ENCODE measurements at regions not wholly inside any gene's neighbourhood (a gene's known extent, or its start where the extent isn't known, plus 50 kb on each side); places are given as distances from the start of the nearest gene placed in this dataset.

- peak; percentile 26 for DNase-seq
These were observed 261.8 kb downstream of the ATP23 start for GRCh38 chr12:58202933-58203718.

GRCh38 chr12:58204071-58204470 is 262.7 kb downstream of the ATP23 start:
- no peak for DNase-seq

- DNase-seq, result no peak
These were observed 265.5 kb downstream of the ATP23 start for GRCh38 chr12:58206876-58207275.

- DNase-seq, result no peak
These were observed 269.8 kb downstream of the ATP23 start for GRCh38 chr12:58211211-58211610.

- DNase-seq, result no peak
These were observed 275.8 kb downstream of the ATP23 start for GRCh38 chr12:58217130-58217529.

- peak; percentile 32 for DNase-seq
These were observed 283.3 kb downstream of the ATP23 start for GRCh38 chr12:58224536-58225105.

GRCh38 chr12:58225203-58225877 is 284.0 kb downstream of the ATP23 start:
- DNase-seq, result no peak

- DNase-seq, result no peak
These were observed 292.5 kb downstream of the ATP23 start for GRCh38 chr12:58233886-58234285.

- no peak for DNase-seq
These were observed 297.0 kb downstream of the ATP23 start for GRCh38 chr12:58238411-58238810.

GRCh38 chr12:58241099-58241498 is 299.7 kb downstream of the ATP23 start:
- no peak for DNase-seq

- DNase-seq, result no peak
These were observed 301.6 kb downstream of the ATP23 start for GRCh38 chr12:58242796-58243630.

GRCh38 chr12:58247633-58248032 is 306.3 kb downstream of the ATP23 start:
- DNase-seq, result no peak

GRCh38 chr12:58248599-58248998 is 307.2 kb downstream of the ATP23 start:
- DNase-seq, result no peak

- no peak for DNase-seq
These were observed 308.2 kb downstream of the ATP23 start for GRCh38 chr12:58249610-58250009.

- DNase-seq, result no peak
These were observed 308.7 kb downstream of the ATP23 start for GRCh38 chr12:58250077-58250476.

- no peak for DNase-seq
These were observed 311.5 kb downstream of the ATP23 start for GRCh38 chr12:58252914-58253313.

GRCh38 chr12:58253663-58254062 is 312.3 kb downstream of the ATP23 start:
- no peak for DNase-seq

- DNase-seq, result no peak
These were observed 313.2 kb downstream of the ATP23 start for GRCh38 chr12:58254463-58255100.

GRCh38 chr12:58262796-58263195 is 321.4 kb downstream of the ATP23 start:
- DNase-seq, result no peak

GRCh38 chr12:58263816-58264215 is 322.4 kb downstream of the ATP23 start:
- no peak for DNase-seq

- peak; percentile 22 for DNase-seq
These were observed 326.7 kb downstream of the ATP23 start for GRCh38 chr12:58268069-58268468.

GRCh38 chr12:58269476-58269875 is 328.1 kb downstream of the ATP23 start:
- no peak for DNase-seq

All from femur (tissue), 1 donor.